BLaER1 (cell line): ENCODE measurements at regions not wholly inside any gene's neighbourhood (a gene's known extent, or its start where the extent isn't known, plus 50 kb on each side); places are given as distances from the start of the nearest gene placed in this dataset.
"Not testable (repeated sequence)": the region's sequence is repeated elsewhere in the genome, so short reads cannot be mapped to it uniquely, and the experiment has no call there.

ENCODE experiments used
- H3K27ac ChIP-seq: shearing (Covaris generic); formaldehyde crosslinking; 2 replicates; pipeline ENCODE4 v1.8.1; 2022
- H3K27me3 ChIP-seq: shearing (Covaris generic); formaldehyde crosslinking; 2 replicates; pipeline ENCODE4 v1.8.1; 2022
- H3K36me3 ChIP-seq: shearing (Covaris generic); formaldehyde crosslinking; 2 replicates; pipeline ENCODE4 v1.8.1; 2022
- H3K4me1 ChIP-seq: shearing (Covaris generic); formaldehyde crosslinking; 2 replicates; pipeline ENCODE4 v1.8.1; 2022
- H3K4me2 ChIP-seq: shearing (Covaris generic); formaldehyde crosslinking; 2 replicates; pipeline ENCODE4 v1.8.1; 2022
- H3K4me3 ChIP-seq: shearing (Covaris generic); formaldehyde crosslinking; 2 replicates; pipeline ENCODE4 v1.8.1; 2022
- H3K9ac ChIP-seq: shearing (Covaris generic); formaldehyde crosslinking; 2 replicates; pipeline ENCODE4 v1.8.1; 2022
- H3K9me3 ChIP-seq: shearing (Covaris generic); formaldehyde crosslinking; 2 replicates; pipeline ENCODE4 v1.8.1; 2022
- H4K20me1 ChIP-seq: shearing (Covaris generic); formaldehyde crosslinking; 2 replicates; pipeline ENCODE4 v1.8.1; 2022
- Cebpa-rat ChIP-seq: shearing (Covaris generic); IDR thresholded peaks from 2 replicates; pipeline ENCODE4 v1.8.1; 2022

DNA sequence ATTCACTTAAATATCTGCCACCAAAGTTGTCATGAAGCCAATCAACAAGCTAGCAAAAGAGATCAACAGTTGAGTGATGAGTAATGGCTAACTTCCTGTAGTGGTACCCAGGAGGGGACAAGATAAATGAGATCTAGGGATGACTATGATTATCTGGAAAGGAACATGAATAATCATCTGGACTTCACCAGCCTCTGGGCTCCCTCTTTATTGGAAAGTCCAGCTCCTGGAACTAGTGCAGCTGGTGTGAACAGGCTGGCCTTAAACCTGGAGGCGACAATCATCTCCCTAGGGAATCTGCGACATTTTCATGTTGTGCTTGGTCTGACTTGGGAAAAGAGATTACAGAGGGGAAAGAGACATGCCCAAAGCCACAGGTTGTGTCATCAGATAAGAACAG, 518.6 kb downstream of the GRIN2A start:
- H3K9me3 ChIP-seq, result no peaks in the 10 kb centered on the region
- H3K4me1 ChIP-seq, result no peaks in the 10 kb centered on the region
- no peak for TF ChIP-seq Cebpa-rat
- no peak overlapping the region for H3K27ac ChIP-seq
- no peaks in the 10 kb centered on the region for H3K27me3 ChIP-seq
- no peaks in the 10 kb centered on the region for H3K36me3 ChIP-seq
- H3K4me2 ChIP-seq, result no peak overlapping the region
- no peaks in the 10 kb centered on the region for H4K20me1 ChIP-seq
- H3K4me3 ChIP-seq, result no peak overlapping the region
- H3K9ac ChIP-seq, result no peak overlapping the region

DNA sequence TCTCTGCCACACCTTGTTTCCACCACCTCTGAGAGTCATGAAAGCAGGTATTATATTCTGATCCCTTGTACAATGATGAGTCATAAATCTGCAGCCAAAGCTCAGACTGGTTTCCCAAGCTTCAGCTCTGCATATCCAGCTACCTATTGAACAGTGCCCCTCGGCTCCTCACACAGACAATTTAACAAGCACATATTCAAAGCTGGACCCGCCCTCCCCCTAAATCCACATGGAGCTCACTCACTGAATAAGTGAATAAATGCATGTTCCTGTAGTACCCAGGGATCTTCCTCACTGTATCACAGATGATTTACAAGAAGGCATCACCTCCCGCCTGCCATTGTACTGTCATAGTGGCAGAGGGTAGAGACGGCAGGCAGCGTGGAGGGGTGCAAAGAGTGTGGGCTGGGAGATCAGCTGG, 516.4 kb downstream of the GRIN2A start:
- Histone ChIP-seq H3K4me3 (no peak overlapping the region), H3K4me2 (no peak overlapping the region), H3K27ac (no peak overlapping the region), H3K36me3 (no peaks in the 10 kb centered on the region), H3K4me1 (no peaks in the 10 kb centered on the region), H4K20me1 (no peaks in the 10 kb centered on the region), H3K27me3 (no peaks in the 10 kb centered on the region), H3K9me3 (no peaks in the 10 kb centered on the region), H3K9ac (no peak overlapping the region)
- no peak for TF ChIP-seq Cebpa-rat

DNA sequence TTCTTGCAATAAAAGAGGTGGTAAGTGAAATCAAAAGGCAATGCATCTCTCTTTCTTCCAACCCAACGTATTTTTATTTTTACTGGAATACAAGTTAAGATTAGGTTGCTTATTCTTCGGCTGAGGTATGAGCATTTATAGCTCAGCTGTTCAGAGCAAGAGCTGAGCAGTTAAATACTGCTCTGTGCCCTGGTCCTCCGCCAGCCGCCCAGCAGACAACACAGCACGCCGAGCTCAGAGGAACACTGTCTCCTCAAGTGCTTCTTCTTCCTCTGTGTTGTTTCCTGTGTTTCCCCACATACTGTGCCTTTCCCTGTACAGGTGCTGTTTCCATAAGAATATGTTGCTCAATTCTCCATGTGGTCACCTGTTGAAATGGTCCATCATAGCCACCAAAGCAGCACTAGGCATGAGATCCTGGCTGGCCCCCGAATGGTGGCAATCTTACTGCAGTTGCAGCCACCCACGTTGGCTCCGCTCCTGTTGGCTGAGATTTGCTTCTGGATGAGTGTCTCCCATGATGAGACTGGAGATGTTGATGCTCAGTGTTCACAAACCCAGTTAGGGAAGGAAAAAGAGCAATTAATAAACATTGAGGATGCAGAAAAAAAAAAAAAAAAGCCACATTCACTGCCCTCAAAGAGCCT, 515.3 kb downstream of the GRIN2A start:
- Histone ChIP-seq H3K27ac (no peak overlapping the region), H4K20me1 (no peaks in the 10 kb centered on the region), H3K9ac (no peak overlapping the region), H3K4me2 (no peak overlapping the region), H3K9me3 (no peaks in the 10 kb centered on the region), H3K36me3 (no peaks in the 10 kb centered on the region), H3K27me3 (no peaks in the 10 kb centered on the region), H3K4me3 (no peak overlapping the region), H3K4me1 (no peaks in the 10 kb centered on the region)
- no peak for TF ChIP-seq Cebpa-rat

DNA sequence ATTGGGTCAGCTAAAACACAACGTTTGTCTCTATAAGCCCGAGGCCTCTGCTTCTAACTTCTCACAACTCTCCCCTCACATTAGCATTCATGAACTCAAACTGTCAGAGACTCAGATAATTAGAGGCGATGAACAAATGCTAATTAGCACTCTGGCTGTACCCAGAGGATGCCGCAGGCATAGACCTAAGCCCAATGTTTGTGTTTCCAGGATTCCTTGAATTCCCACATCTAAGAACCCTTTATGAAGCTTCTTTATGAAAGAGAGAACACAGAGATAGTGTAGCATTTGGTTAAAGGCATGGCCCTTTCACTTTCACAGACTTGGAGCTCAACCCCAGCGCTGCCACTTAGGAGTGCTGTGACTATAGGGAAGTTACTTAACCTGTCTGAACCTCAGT, 512.2 kb downstream of the GRIN2A start:
- no peak overlapping the region for H3K4me3 ChIP-seq
- TF ChIP-seq Cebpa-rat, result no peak
- H3K27me3 ChIP-seq, result no peaks in the 10 kb centered on the region
- H3K27ac ChIP-seq, result no peak overlapping the region
- no peak overlapping the region for H3K9ac ChIP-seq
- H3K4me1 ChIP-seq, result no peaks in the 10 kb centered on the region
- H3K36me3 ChIP-seq, result no peaks in the 10 kb centered on the region
- H4K20me1 ChIP-seq, result no peaks in the 10 kb centered on the region
- H3K9me3 ChIP-seq, result no peaks in the 10 kb centered on the region
- H3K4me2 ChIP-seq, result no peak overlapping the region

DNA sequence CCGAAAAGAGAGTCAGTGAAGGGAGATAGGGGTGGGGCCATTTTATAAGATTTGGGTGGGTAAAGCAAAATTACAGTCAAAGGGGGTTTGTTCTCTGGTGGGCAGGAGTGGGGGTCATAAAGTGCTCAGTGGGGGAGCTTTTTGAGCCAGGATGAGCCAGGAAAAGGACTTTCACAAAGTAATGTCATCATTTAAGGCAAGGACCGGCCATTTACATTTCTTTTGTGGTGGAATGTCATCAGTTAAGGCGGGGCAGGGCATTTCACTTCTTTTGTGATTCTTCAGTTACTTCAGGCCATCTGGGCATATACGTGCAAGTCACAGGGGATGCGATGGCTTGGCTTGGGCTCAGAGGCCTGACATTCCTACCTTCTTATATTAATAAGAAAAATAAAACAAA, 511.6 kb downstream of the GRIN2A start:
- H3K27me3 ChIP-seq, H3K9me3 ChIP-seq, H3K27ac ChIP-seq, H3K9ac ChIP-seq, H4K20me1 ChIP-seq, H3K4me3 ChIP-seq, H3K4me1 ChIP-seq, H3K36me3 ChIP-seq, H3K4me2 ChIP-seq: not testable (repeated sequence)

DNA sequence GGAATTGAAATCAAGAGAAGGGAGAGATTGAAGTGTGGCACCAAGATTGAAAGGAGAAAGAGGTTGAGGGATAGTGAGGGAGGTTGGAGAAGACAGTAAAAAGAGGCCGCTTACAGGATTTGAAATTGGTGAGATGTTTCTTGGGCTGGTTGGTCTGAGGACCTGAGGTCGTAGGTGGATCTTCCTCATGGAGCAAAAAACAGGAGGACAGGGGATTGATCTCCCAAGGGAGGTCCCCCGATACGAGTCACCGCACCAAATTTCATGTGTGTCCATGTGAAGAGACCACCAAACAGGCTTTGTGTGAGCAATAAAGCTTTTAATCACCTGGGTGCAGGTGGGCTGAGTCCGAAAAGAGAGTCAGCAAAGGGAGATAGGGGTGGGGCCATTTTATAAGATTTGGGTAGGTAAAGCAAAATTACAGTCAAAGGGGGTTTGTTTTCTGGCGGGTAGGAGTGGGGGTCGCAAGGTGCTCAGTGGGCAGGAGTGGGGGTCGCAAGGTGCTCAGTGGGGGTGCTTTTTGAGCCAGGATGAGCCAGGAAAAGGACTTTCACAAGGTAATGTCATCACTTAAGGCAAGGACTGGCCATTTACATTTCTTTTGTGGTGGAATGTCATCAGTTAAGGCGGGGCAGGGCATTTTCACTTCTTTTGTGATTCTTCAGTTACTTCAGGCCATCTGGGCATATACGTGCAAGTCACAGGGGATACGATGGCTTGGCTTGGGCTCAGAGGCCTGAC, 505.5 kb downstream of the GRIN2A start:
- H3K4me1 ChIP-seq, H3K27ac ChIP-seq, H3K4me2 ChIP-seq, H3K9me3 ChIP-seq, H3K9ac ChIP-seq, H3K27me3 ChIP-seq, H3K4me3 ChIP-seq, H4K20me1 ChIP-seq, H3K36me3 ChIP-seq: not testable (repeated sequence)

DNA sequence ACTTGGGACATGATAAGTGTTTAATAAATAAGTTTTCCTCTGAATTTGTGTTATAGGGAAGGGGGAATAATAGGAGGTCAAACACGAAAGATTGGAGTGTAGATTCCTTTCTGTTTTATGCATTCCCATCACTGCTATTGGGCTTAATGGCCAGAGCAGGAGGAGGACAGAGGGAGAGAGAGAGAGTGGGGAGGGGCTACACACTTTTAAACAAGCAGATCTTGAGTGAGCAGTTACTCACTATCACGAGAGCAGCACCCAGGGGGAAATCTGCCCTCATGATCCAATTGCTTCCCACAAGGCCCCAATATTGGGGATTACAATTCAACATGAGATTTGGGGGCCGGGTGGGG, 505.0 kb downstream of the GRIN2A start:
- Histone ChIP-seq H3K27ac (no peak overlapping the region), H4K20me1 (no peaks in the 10 kb centered on the region), H3K4me3 (no peak overlapping the region), H3K9me3 (no peaks in the 10 kb centered on the region), H3K9ac (no peak overlapping the region), H3K4me2 (no peak overlapping the region), H3K27me3 (no peaks in the 10 kb centered on the region), H3K4me1 (no peaks in the 10 kb centered on the region), H3K36me3 (no peaks in the 10 kb centered on the region)
- no peak for TF ChIP-seq Cebpa-rat

DNA sequence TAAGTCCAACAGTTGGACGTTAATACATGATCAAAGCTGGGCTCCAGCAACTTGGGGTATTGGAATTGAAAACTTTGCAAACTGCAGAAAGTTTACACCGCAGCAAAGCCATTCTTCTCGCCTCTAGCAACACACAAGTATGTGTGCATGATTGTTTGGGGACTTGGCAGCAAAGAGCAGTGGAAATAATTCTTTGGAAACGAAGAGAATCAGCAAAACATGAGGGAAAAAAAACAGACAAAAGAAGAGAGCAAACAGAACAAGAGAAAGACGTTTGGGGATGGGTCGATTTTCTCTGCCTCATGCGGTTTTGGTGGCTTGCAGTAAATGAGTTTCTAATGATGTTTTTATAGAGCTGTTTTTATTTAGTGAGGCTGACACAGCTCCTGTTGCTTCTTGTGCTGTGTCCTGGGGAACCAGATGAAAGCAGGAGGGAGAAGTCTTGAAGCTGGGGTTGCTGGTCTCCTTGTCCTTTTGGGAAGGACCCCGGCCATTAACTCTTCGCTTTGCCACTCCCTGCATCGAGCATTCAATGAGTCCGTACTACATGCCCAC, 502.9 kb downstream of the GRIN2A start:
- Histone ChIP-seq H4K20me1 (no peaks in the 10 kb centered on the region), H3K4me3 (no peak overlapping the region), H3K4me1 (no peaks in the 10 kb centered on the region), H3K9ac (no peak overlapping the region), H3K9me3 (peaks cover 12% of the 10 kb centered on the region), H3K4me2 (no peak overlapping the region), H3K27me3 (no peaks in the 10 kb centered on the region), H3K36me3 (no peaks in the 10 kb centered on the region), H3K27ac (no peak overlapping the region)
- TF ChIP-seq Cebpa-rat, result no peak

DNA sequence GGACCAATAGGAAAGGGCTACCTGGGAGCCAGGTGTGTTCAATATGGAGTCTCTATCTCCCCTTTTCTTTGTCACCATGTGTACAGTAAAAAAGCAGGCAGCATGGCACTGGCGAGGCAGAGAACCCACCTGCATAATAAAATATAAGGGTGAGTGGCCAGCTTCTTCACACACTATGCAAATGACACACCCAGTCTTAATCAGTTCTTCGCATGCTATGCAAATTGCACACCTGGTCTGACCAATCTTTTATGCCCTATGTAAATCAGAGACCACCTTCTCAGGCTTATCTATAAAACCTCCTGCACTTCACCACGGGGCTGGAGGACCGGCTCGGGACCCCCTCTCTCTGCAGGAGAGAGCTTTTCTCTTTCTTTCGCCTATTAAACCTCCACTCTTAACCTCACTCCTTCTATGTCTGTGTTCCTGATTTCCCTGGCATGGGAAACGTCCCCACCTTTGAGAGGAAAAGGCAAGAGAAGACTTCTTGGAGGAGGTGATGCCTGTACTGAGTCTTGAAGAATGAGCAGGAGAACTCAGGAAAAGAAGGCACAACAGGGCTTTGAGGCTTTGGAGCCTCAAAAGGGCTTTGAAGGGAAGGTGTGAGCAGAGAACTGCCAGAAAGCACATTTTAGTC, 502.1 kb downstream of the GRIN2A start:
- Histone ChIP-seq H4K20me1 (no peaks in the 10 kb centered on the region), H3K27ac (no peak overlapping the region), H3K4me2 (no peak overlapping the region), H3K36me3 (no peaks in the 10 kb centered on the region), H3K4me1 (no peaks in the 10 kb centered on the region), H3K4me3 (no peak overlapping the region), H3K9me3 (peaks cover 12% of the 10 kb centered on the region), H3K27me3 (no peaks in the 10 kb centered on the region), H3K9ac (no peak overlapping the region)
- no peak for TF ChIP-seq Cebpa-rat

DNA sequence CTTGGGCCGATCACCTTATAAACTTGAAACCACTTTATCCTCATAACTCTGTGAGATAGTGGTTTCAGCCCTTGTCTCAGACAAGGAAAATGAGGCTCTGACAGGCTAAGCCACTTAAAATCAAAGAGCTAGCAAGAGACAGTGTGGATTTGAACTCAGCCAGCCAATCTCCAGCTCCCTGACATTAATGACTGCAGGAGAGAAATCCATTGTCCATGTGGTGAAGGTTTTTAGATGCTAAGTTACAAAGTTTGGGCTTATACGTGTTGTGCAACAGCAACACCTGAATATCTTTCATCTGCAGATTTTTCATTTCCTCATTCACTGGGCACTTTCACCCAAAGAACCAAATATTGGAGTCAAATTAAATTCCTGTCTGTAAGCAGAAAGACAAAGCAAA, 501.3 kb downstream of the GRIN2A start:
- no peak for TF ChIP-seq Cebpa-rat
- Histone ChIP-seq H3K27me3 (no peaks in the 10 kb centered on the region), H4K20me1 (no peaks in the 10 kb centered on the region), H3K9me3 (peaks cover 12% of the 10 kb centered on the region), H3K4me1 (no peaks in the 10 kb centered on the region), H3K4me2 (no peak overlapping the region), H3K36me3 (no peaks in the 10 kb centered on the region), H3K4me3 (no peak overlapping the region), H3K9ac (no peak overlapping the region), H3K27ac (no peak overlapping the region)
